Colonic mucosa (tissue), 4 donors: ENCODE measurements at regions not wholly inside any gene's neighbourhood (a gene's known extent, or its start where the extent isn't known, plus 50 kb on each side); places are given as distances from the start of the nearest gene placed in this dataset.

ENCODE experiments used
- DNase-seq: peaks from one replicate; pipeline ENCODE4 v3.0.0-alpha.2; 2020
- H3K27ac ChIP-seq: fragments of 200-600 bp; one replicate; pipeline ENCODE4 v1.8.0; 2021
- H3K27me3 ChIP-seq: fragments of 200-600 bp; one replicate; pipeline ENCODE4 v1.8.0; 2021
- H3K36me3 ChIP-seq: fragments of 200-600 bp; one replicate; pipeline ENCODE4 v1.8.0; 2021
- H3K4me1 ChIP-seq: fragments of 200-600 bp; one replicate; pipeline ENCODE4 v1.8.0; 2021; ENCODE audit warnings: mild to moderate bottlenecking
- H3K4me3 ChIP-seq: fragments of 200-600 bp; one replicate; pipeline ENCODE4 v1.8.0; 2021
- H3K9ac ChIP-seq, 2 donors: one replicate each; pipeline ENCODE4 v1.7.0; 2013; ENCODE audit warnings: control low read depth in 2 of 2, low read depth in 2 of 2, low read length in 2 of 2
- H3K9me3 ChIP-seq: fragments of 200-600 bp; one replicate; pipeline ENCODE4 v1.8.0; 2021
- intact Hi-C: fragments of 100-400 bp; cut with DNase I; formaldehyde crosslinking; loops from one replicate; pipeline ENCODE4 v1.14.1; 2022
- TF ChIP-seq, protein P1 (sequence below): fragments of 200-600 bp; IDR thresholded peaks from one replicate; pipeline ENCODE4 v1.8.0; 2022; ENCODE audit warnings: antibody characterized with exemption, mild to moderate bottlenecking
- donor health status: healthy.
- donor health status: DM: no; HTN: no; CAD: no.
- donor health status: DM: no; HTN: no; CAD: no.

DNA sequence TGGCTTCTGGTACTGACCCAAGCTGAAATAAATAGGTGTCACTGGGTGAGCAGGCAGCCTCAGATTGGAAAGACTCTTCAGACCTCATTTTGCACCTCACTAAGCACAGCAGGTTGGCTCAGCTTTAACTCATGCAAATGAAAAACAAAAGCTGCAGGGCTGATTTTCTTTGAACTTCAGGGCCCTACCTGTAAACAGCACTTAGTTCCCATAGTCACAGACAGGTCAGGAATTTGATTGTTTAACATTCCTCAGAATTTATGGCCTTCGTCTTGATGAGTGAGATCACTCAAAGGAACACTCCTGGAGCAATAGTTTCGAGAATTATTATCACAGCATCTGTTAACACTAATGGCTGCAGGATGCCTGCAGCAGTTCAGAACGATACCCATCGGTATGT is 718.5 kb downstream of the EFNB2 start:
- H3K27ac ChIP-seq = no peak overlapping the region
- H3K36me3 ChIP-seq = no peaks in the 10 kb centered on the region
- TF ChIP-seq, protein P1, sequence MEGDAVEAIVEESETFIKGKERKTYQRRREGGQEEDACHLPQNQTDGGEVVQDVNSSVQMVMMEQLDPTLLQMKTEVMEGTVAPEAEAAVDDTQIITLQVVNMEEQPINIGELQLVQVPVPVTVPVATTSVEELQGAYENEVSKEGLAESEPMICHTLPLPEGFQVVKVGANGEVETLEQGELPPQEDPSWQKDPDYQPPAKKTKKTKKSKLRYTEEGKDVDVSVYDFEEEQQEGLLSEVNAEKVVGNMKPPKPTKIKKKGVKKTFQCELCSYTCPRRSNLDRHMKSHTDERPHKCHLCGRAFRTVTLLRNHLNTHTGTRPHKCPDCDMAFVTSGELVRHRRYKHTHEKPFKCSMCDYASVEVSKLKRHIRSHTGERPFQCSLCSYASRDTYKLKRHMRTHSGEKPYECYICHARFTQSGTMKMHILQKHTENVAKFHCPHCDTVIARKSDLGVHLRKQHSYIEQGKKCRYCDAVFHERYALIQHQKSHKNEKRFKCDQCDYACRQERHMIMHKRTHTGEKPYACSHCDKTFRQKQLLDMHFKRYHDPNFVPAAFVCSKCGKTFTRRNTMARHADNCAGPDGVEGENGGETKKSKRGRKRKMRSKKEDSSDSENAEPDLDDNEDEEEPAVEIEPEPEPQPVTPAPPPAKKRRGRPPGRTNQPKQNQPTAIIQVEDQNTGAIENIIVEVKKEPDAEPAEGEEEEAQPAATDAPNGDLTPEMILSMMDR = no peak
- no peaks in the 10 kb centered on the region for H3K9me3 ChIP-seq
- no peak overlapping the region for H3K4me3 ChIP-seq
- no peak overlapping the region for H3K9ac ChIP-seq
- DNase-seq = no peak
- intact Hi-C loops = no loop called here
- H3K27me3 ChIP-seq = no peaks in the 10 kb centered on the region
- H3K4me1 ChIP-seq = no peaks in the 10 kb centered on the region

DNA sequence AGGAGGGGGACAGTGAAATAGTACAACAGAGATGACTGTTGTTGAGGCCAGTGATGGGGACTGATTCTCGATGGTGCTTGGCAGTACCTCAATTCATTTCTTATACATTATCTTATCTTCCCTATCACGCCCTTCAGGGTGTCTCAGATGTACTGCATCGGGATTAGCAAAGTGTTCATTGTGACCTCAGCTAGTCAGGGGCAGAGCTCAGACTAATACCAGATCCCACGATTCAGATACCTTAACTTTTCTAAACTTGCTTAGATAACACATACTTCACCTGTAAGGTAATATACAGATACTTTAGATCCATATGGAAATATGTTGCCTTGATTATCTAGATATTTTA is 720.6 kb downstream of the EFNB2 start:
- no peak overlapping the region for H3K27ac ChIP-seq
- no peak for DNase-seq
- no peaks in the 10 kb centered on the region for H3K36me3 ChIP-seq
- no peaks in the 10 kb centered on the region for H3K9me3 ChIP-seq
- intact Hi-C loops = no loop called here
- H3K4me1 ChIP-seq = no peaks in the 10 kb centered on the region
- H3K9ac ChIP-seq = no peak overlapping the region
- TF ChIP-seq, protein P1 = no peak
- H3K4me3 ChIP-seq = no peak overlapping the region
- H3K27me3 ChIP-seq = no peaks in the 10 kb centered on the region

DNA sequence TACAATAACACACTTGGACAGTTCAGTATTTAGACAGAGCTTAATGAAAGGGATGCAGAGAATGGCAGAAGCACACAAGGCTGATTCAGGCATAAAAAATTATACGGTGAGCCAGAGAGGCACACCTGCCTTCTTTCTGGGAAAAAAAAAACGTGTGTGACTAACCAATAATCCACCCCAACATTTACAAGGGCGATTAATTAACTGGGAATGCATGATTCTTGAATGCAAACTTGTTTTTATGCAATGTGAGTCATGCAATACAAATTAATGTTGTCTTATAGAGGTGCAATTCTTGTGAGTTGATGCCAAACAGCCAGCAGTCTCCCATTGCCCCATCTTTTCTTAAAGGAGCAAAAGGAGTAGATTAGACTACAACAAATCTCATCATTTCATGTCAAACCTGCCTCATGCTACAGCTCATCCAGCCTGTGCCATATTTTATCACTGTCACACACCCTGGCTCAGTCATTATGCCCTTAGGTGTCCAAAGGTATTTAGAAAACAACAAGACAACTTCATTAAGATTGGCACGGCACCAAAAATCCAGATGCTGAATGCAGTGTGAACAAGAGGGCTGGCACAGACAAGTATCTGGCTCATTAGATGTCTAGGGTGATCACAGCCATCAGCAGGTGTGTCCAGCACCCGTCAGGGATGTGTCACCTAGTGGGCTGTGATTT is 721.1 kb downstream of the EFNB2 start:
- intact Hi-C loops = no loop called here
- no peak overlapping the region for H3K27ac ChIP-seq

DNA sequence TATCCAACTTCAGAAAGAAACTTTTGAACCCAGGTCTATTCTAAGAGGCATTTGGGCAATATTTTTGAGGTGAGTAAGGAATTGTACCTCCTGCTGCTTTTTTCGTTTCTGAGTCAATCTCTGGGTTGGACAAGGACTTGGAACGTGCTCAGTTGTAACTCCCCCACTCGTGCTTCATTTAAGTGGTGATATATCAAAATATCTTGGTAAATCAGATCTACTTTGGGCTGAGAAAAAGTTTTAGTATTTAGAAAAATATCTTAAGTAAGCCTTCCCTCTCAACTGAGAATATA is 728.9 kb downstream of the EFNB2 start:
- no peak overlapping the region for H3K4me3 ChIP-seq
- intact Hi-C loops = no loop called here

More for the DNA sequence above, 721.1 kb downstream of the EFNB2 start:
- no peaks in the 10 kb centered on the region for H3K27me3 ChIP-seq
- H3K4me3 ChIP-seq = no peak overlapping the region
- TF ChIP-seq, protein P1 = no peak
- DNase-seq = no peak
- H3K9me3 ChIP-seq = no peaks in the 10 kb centered on the region
- H3K36me3 ChIP-seq = no peaks in the 10 kb centered on the region
- no peaks in the 10 kb centered on the region for H3K4me1 ChIP-seq
- H3K9ac ChIP-seq = no peak overlapping the region

DNA sequence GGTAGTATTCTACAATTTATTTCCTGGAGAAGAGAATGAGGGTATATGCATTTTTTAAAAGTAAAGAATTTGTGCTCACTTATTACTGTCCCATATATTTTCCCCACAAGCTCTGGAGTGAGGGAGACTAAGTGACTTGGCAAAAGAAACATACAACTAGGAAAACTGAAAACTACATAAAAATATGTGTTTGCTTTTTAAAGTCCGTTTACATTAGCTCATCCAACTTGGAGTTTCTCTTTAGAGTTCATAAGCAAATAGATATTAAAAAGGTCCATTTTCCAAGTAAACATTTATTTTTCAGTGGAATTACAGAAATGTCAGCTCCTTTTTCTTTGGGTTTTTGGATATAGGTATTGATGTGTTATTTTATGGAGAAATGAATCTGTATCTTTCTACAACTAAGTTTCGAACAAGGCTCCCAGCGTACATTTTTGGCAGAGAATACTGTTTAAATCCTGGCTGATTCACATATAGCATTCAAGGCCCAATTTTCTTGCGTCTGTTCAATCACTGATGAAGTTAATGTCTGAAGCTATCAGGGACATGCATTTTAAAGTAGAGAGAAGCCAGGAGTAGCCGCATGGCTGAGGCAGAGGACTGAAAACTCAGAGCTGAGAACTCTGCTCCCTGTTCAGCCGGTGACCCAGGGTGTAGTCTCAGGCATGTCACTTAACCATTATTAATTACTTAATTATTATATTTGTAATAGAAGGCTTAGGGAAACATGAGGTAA is 729.4 kb downstream of the EFNB2 start:
- no peak overlapping the region for H3K4me3 ChIP-seq
- no peaks in the 10 kb centered on the region for H3K36me3 ChIP-seq
- no peak overlapping the region for H3K9ac ChIP-seq
- H3K27ac ChIP-seq = no peak overlapping the region
- H3K9me3 ChIP-seq = no peaks in the 10 kb centered on the region
- no peak for DNase-seq
- intact Hi-C loops = no loop called here
- TF ChIP-seq, protein P1 = no peak
- no peaks in the 10 kb centered on the region for H3K27me3 ChIP-seq
- no peaks in the 10 kb centered on the region for H3K4me1 ChIP-seq

More for the DNA sequence above, 728.9 kb downstream of the EFNB2 start:
- Histone ChIP-seq H3K27me3 (no peaks in the 10 kb centered on the region), H3K9ac (no peak overlapping the region), H3K27ac (no peak overlapping the region), H3K4me1 (no peaks in the 10 kb centered on the region), H3K9me3 (no peaks in the 10 kb centered on the region), H3K36me3 (no peaks in the 10 kb centered on the region)
- no peak for DNase-seq
- TF ChIP-seq, protein P1 = no peak
